ENCODE measurements at regions not wholly inside any gene's neighbourhood (a gene's known extent, or its start where the extent isn't known, plus 50 kb on each side); places are given as distances from the start of the nearest gene placed in this dataset.

GRCh38 chr2:66242099-66242789, 192.7 kb upstream of the MEIS1 start:
- no peak for DNase-seq
- no peaks in the 10 kb centered on the region for H3K9me3 ChIP-seq
- no peaks in the 10 kb centered on the region for H3K36me3 ChIP-seq (replicated peaks in 1 of 2; ENCODE audit: insufficient read depth in 1 of 2, low read depth in 2 of 2)
- ATAC-seq, result no peak
- H3K4me3 ChIP-seq, result no peak overlapping the region
- H3K4me1 ChIP-seq, result peaks cover 5% of the 10 kb centered on the region
- WGBS, 2 donors, result 81 to 88% methylated on average over 1 of the region's 1 CpG
- intact Hi-C loops (cut with DNase I), result no loop called here
- no peak overlapping the region for H3K27ac ChIP-seq
- TF ChIP-seq, protein P1, sequence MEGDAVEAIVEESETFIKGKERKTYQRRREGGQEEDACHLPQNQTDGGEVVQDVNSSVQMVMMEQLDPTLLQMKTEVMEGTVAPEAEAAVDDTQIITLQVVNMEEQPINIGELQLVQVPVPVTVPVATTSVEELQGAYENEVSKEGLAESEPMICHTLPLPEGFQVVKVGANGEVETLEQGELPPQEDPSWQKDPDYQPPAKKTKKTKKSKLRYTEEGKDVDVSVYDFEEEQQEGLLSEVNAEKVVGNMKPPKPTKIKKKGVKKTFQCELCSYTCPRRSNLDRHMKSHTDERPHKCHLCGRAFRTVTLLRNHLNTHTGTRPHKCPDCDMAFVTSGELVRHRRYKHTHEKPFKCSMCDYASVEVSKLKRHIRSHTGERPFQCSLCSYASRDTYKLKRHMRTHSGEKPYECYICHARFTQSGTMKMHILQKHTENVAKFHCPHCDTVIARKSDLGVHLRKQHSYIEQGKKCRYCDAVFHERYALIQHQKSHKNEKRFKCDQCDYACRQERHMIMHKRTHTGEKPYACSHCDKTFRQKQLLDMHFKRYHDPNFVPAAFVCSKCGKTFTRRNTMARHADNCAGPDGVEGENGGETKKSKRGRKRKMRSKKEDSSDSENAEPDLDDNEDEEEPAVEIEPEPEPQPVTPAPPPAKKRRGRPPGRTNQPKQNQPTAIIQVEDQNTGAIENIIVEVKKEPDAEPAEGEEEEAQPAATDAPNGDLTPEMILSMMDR (IDR thresholded peaks at IDR 0.05), result no peak
- no peak for TF ChIP-seq POLR2A (IDR thresholded peaks at IDR 0.05)
- H3K27me3 ChIP-seq, result no peaks in the 10 kb centered on the region

DNA sequence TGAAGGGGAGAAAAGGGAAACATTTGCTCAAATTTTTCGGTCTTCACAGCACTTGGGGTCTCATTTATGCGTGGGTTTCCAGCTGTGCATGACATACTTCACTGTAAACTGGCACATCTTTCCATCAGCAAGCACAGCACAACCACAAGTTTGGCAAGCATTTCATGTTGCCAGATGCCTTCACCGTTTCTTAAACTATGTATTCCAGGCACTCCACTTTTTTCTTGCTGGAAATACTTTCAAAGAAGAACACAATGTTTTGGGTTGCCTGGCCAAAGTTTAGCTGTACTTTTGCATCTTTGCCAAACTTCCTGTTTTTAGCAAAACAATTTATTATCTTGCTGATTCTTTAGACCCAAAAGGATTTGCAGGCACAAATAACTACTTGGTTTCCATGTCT, 194.6 kb upstream of the MEIS1 start:
- Histone ChIP-seq H3K36me3 (replicated peaks in 1 of 2; ENCODE audit: insufficient read depth in 1 of 2, low read depth in 2 of 2) (no peaks in the 10 kb centered on the region), H3K9me3 (no peaks in the 10 kb centered on the region), H3K27ac (peak overlapping the region in 2 of 4 donors; percentile 5 to 36), H3K4me3 (no peak overlapping the region), H3K4me1 (peaks cover 5% of the 10 kb centered on the region), H3K27me3 (no peaks in the 10 kb centered on the region)
- intact Hi-C loops (cut with DNase I), result no loop called here
- 40 to 58% methylated on average over 3 of the region's 3 CpGs for WGBS, 2 donors
- ATAC-seq (peak; percentile 36), DNase-seq (peak in 1 of 4 donors; percentile 16)
- TF ChIP-seq, protein P1 (IDR thresholded peaks at IDR 0.05), result no peak
- TF ChIP-seq POLR2A (IDR thresholded peaks at IDR 0.05), result no peak

GRCh38 chr2:66239655-66240054, 195.3 kb upstream of the MEIS1 start:
- Histone ChIP-seq H3K4me3 (no peak overlapping the region), H3K27ac (peak overlapping the region in 1 of 4 donors; percentile 5), H3K4me1 (peaks cover 5% of the 10 kb centered on the region), H3K36me3 (replicated peaks in 1 of 2; ENCODE audit: insufficient read depth in 1 of 2, low read depth in 2 of 2) (no peaks in the 10 kb centered on the region), H3K27me3 (no peaks in the 10 kb centered on the region), H3K9me3 (no peaks in the 10 kb centered on the region)
- no peak for ATAC-seq
- no peak for TF ChIP-seq POLR2A (IDR thresholded peaks at IDR 0.05)
- TF ChIP-seq, protein P1 (IDR thresholded peaks at IDR 0.05), result no peak
- 63 to 64% methylated on average over 7 of the region's 7 CpGs for WGBS, 2 donors
- DNase-seq, result no peak
- intact Hi-C loops (cut with DNase I), result no loop called here

DNA sequence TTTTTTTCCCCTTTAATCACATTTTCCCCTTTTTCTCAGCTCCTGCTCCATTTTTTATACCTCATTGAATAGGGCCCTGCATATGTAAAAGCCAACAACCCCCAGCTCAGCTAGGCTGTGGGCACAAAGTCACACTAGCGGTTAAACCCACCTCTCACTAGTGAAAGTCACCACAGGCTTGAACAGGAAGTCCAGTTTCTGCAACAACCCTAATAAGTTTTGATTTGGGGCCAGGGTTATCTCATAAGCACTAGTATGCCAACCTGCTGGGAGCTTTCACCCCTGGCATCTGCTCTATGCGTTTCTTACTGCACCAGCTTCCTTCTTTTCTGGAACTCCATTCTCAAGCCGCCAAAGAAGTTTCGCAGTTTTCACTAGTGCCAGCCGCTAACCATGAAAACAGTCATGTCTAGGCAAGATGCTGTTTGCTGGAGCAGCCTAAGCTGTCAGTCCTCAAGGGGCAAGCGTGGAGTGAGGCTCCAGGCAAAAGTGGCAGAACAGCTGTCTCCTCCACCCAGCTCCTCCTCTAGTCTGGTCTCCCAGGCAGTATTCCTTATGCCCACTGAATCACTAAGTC, 197.0 kb upstream of the MEIS1 start:
- Histone ChIP-seq H3K27ac (no peak overlapping the region), H3K36me3 (replicated peaks in 1 of 2; ENCODE audit: insufficient read depth in 1 of 2, low read depth in 2 of 2) (no peaks in the 10 kb centered on the region)
- TF ChIP-seq, protein P1 (IDR thresholded peaks at IDR 0.05), result no peak
- no peak for TF ChIP-seq POLR2A (IDR thresholded peaks at IDR 0.05)

More for the DNA sequence above, 197.0 kb upstream of the MEIS1 start:
- no peak overlapping the region for H3K4me3 ChIP-seq
- ATAC-seq, result no peak
- peaks cover 5% of the 10 kb centered on the region for H3K4me1 ChIP-seq
- no peaks in the 10 kb centered on the region for H3K9me3 ChIP-seq
- intact Hi-C loops (cut with DNase I), result no loop called here
- DNase-seq, result no peak
- no peaks in the 10 kb centered on the region for H3K27me3 ChIP-seq
- WGBS, 2 donors, result 88 to 90% methylated on average over 6 of the region's 6 CpGs
